K562 (cell line): ENCODE measurements at regions not wholly inside any gene's neighbourhood (a gene's known extent, or its start where the extent isn't known, plus 50 kb on each side); places are given as distances from the start of the nearest gene placed in this dataset.

Experiments
- ATAC-seq: fragments of 200-7000 bp; cut with Tn5 transposase; 3 replicates; pipeline ENCODE4 v1.9.1; 2020; ENCODE audit warnings: moderate library complexity
- BruUV-seq: library from RNA; stranded (reverse); fragments of 400-500 nt; replicated peaks from 2 replicates; lab custom pipeline; 2021; lab: Mats Ljungman, UMichigan
- CTCF ChIA-PET: fragments of 300-600 bp; formaldehyde crosslinking; extraction: SDS; loops from one replicate; lab custom pipeline; 2021; ENCODE audit warnings: low intra/inter-chr PET ratio; lab: Yijun Ruan, JAX
- POLR2A ChIA-PET: fragments of 300-600, 350-650 bp; sonication (Branson Sonifier 250); formaldehyde crosslinking; extraction: SDS; loops from one replicate; lab custom pipeline; 2021; ENCODE audit warnings: antibody characterized with exemption, inconsistent platforms; lab: Yijun Ruan, JAX
- DNase-seq, 4 experiments: peaks; one replicate each; pipeline versions ENCODE4 v3.0.0 to v3.0.0-alpha.2; 2011 to 2018; ENCODE audit warnings: low spot score in 3 of 4, mixed read lengths in 3 of 4; ENCODE audit errors: extremely low read depth in 1 of 4
- FAIRE-seq: peaks from 2 replicates; lab custom pipeline; 2011; peaks lifted over from hg19 to GRCh38; lab: Jason Lieb, UNC
- H2AFZ ChIP-seq: 2 replicates; pipeline ENCODE4 v1.6.0; 2011; ENCODE audit warnings: low read depth, low read length, control low read depth, inconsistent platforms
- H3K27ac ChIP-seq: fragments of 200-600 bp; 3 replicates; pipeline ENCODE4 v1.8.0; 2011; ENCODE audit warnings: low read depth, mild to moderate bottlenecking, control low read depth, inconsistent platforms, low read length, moderate library complexity, mixed read lengths; ENCODE audit errors: extremely low read depth
- H3K27me3 ChIP-seq, 2 experiments: fragments of 300-600 bp in 1 of 2; 2 replicates in 1 of 2; 3 replicates in 1 of 2; pipeline versions ENCODE4 v1.6.0 to v1.8.0; 2011; ENCODE audit warnings: inconsistent platforms in 2 of 2, low read length in 2 of 2, mild to moderate bottlenecking in 1 of 2, mixed read lengths in 1 of 2, moderate library complexity in 1 of 2; ENCODE audit not compliant: control insufficient read depth in 2 of 2, insufficient read depth in 2 of 2
- H3K36me3 ChIP-seq: fragments of 300-600 bp; 3 replicates; pipeline ENCODE4 v1.8.0; 2011; ENCODE audit warnings: mild to moderate bottlenecking, low read length, inconsistent platforms; ENCODE audit not compliant: control insufficient read depth, insufficient read depth
- H3K4me1 ChIP-seq, 2 experiments: fragments of 200-600 bp in 1 of 2; replicated peaks in 1 of 2; 2 replicates in 1 of 2; 3 replicates in 1 of 2; pipeline versions ENCODE4 v1.5.1 to v1.8.0; 2011; ENCODE audit warnings: inconsistent platforms in 2 of 2, low read length in 2 of 2, mild to moderate bottlenecking in 1 of 2, mixed read lengths in 1 of 2, moderate library complexity in 1 of 2; ENCODE audit not compliant: control insufficient read depth in 2 of 2, insufficient read depth in 2 of 2
- H3K4me2 ChIP-seq: 2 replicates; pipeline ENCODE4 v1.6.1; 2011; ENCODE audit warnings: low read length, control low read depth, inconsistent platforms, mixed read lengths; ENCODE audit not compliant: insufficient read depth
- H3K4me3 ChIP-seq: fragments of 200-600 bp; sonication (generic), shearing (Covaris generic); 2 replicates; pipeline ENCODE4 v1.5.1; 2016; ENCODE audit warnings: control low read depth, inconsistent platforms
- H3K79me2 ChIP-seq: fragments of 200-600 bp; 3 replicates; pipeline ENCODE4 v1.8.0; 2011; ENCODE audit warnings: low read length, inconsistent platforms; ENCODE audit not compliant: control insufficient read depth, insufficient read depth
- H3K9ac ChIP-seq, 2 experiments: 2 replicates each; pipeline versions ENCODE4 v1.6.0 to v1.6.1; 2011; ENCODE audit warnings: low read depth in 2 of 2, low read length in 2 of 2, control low read depth in 1 of 2, inconsistent platforms in 1 of 2, mild to moderate bottlenecking in 1 of 2, mixed read lengths in 1 of 2; ENCODE audit not compliant: insufficient read depth in 1 of 2
- H3K9me1 ChIP-seq: one replicate; pipeline ENCODE4 v1.6.0; 2011; ENCODE audit warnings: inconsistent platforms, mild to moderate bottlenecking, low read length, moderate library complexity; ENCODE audit not compliant: control insufficient read depth, insufficient read depth
- H3K9me3 ChIP-seq: replicated peaks from 2 replicates; pipeline ENCODE4 v1.5.1; 2011; ENCODE audit warnings: low read depth, low read length, inconsistent platforms; ENCODE audit not compliant: control insufficient read depth, insufficient read depth
- H4K20me1 ChIP-seq: replicated peaks from 2 replicates; pipeline ENCODE4 v1.6.1; 2011; ENCODE audit warnings: low read length, inconsistent platforms, mixed read lengths; ENCODE audit not compliant: control insufficient read depth, insufficient read depth
- CCNT2 ChIP-seq: IDR thresholded peaks from 2 replicates; pipeline ENCODE4 v1.6.1; 2011; ENCODE audit warnings: borderline replicate concordance, low read depth, mild to moderate bottlenecking, moderate library complexity, mixed read lengths, low read length; ENCODE audit not compliant: insufficient read length; ENCODE audit errors: extremely low read depth
- ETV5 ChIP-seq: sonication (generic); formaldehyde crosslinking; IDR thresholded peaks from 2 replicates; pipeline ENCODE4 v1.4.0; 2020; ENCODE audit warnings: low read depth, mild to moderate bottlenecking, missing genetic modification reagents
- HOMEZ ChIP-seq: fragments of 250-450 bp; sonication (Bioruptor Pico); IDR thresholded peaks from 2 replicates; pipeline ENCODE4 v1.4.0; 2020; ENCODE audit warnings: mild to moderate bottlenecking, moderate library complexity
- MED1 ChIP-seq: sonication (generic); formaldehyde crosslinking; IDR thresholded peaks from 2 replicates; pipeline ENCODE4 v1.8.1; 2023; ENCODE audit warnings: missing genetic modification reagents, borderline replicate concordance
- POLR2AphosphoS2 ChIP-seq: IDR thresholded peaks from 2 replicates; pipeline ENCODE4 v1.6.1; 2012; ENCODE audit warnings: low read length, improper control_type of control experiment
- STAG1 ChIP-seq: sonication (generic); formaldehyde crosslinking; IDR thresholded peaks from 2 replicates; pipeline ENCODE4 v1.5.0; 2020; ENCODE audit warnings: missing genetic modification reagents, borderline replicate concordance
- USF1 ChIP-seq: sonication (generic); formaldehyde crosslinking; IDR thresholded peaks from 2 replicates; pipeline ENCODE4 v1.9.0; 2022; ENCODE audit warnings: mild to moderate bottlenecking, missing genetic modification reagents
- ZBTB33 ChIP-seq: sonication (generic); formaldehyde crosslinking; IDR thresholded peaks from 2 replicates; pipeline ENCODE4 v1.8.1; 2023; ENCODE audit warnings: mild to moderate bottlenecking, missing genetic modification reagents
- ZNF77 ChIP-seq: fragments of 250-450 bp; sonication (Bioruptor Pico); IDR thresholded peaks from 2 replicates; pipeline ENCODE4 v1.5.0; 2020
- WGBS: fragments of 100-300 bp; shearing (Covaris generic); methylation state at CpG from one replicate; pipeline ENCODE4 v1.1.6; 2016; ENCODE audit warnings: low coverage, mixed read lengths; ENCODE audit not compliant: insufficient coverage; ENCODE audit errors: missing lambda C conversion rate; 5-methylcytosine and 5-hydroxymethylcytosine counted together
- in situ Hi-C: fragments of 300-500 bp; cut with MboI; formaldehyde crosslinking; loops from 4 replicates; pipeline ENCODE4 v1.15.0; 2018; ENCODE audit warnings: inconsistent platforms, mixed read lengths
- intact Hi-C: fragments of 100-400 bp; cut with micrococcal nuclease; formaldehyde crosslinking; loops from 2 replicates; pipeline ENCODE4 v1.14.2; 2022

DNA sequence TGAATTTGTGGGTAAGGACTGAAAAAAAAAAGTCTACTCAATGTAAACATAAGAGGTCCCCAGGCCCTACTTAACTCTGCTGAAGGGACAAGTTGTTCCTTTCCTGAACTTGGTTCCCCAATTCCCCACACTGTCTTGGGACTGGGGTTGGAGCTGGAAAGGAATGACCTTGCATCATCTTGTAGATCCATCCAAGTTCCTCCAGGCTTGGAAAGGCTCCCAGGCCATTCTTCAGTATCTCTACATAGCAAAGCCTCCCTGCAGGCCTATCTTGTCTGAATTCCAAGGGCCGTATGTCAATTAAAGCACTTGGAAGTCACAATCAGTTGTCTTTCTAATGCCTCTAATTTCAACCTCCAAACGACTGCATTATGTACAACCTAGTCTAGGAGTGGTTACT, 361.2 kb downstream of the TMEM135 start:
- no TSS peak for BruUV-seq
- Histone ChIP-seq H3K4me3 (no peak overlapping the region), H3K9me3 (no peaks in the 10 kb centered on the region), H3K9me1 (no peaks in the 10 kb centered on the region), H3K36me3 (no peaks in the 10 kb centered on the region), H3K27me3 (no peaks in the 10 kb centered on the region), H3K9ac (no peak overlapping the region), H3K79me2 (no peaks in the 10 kb centered on the region), H3K4me2 (no peak overlapping the region), H3K4me1 (no peaks in the 10 kb centered on the region), H3K27ac (no peak overlapping the region), H4K20me1 (no peaks in the 10 kb centered on the region), H2AFZ (no peak overlapping the region)
- ChIA-PET CTCF (no interaction called here), POLR2A (no interaction called here)
- DNase-seq (no peak), FAIRE-seq (no peak), ATAC-seq (no peak)
- intact Hi-C loops (no loop called here), in situ Hi-C loops (no loop called here)
- TF ChIP-seq STAG1 (CRISPR knock-in tag) (no peak), MED1 (CRISPR knock-in tag) (no peak), CCNT2 (no peak), USF1 (CRISPR knock-in tag) (no peak), HOMEZ (CRISPR knock-in tag) (no peak), POLR2AphosphoS2 (no peak), ZNF77 (CRISPR knock-in tag) (no peak), ETV5 (no peak), ZBTB33 (no peak)
- WGBS: 0% methylated on average over 2 of the region's 2 CpGs
